CD4-positive, alpha-beta T cell treated with Interleukin-2 at 100 ng/mL for 4 hours (primary cell): ENCODE measurements at regions not wholly inside any gene's neighbourhood (a gene's known extent, or its start where the extent isn't known, plus 50 kb on each side); places are given as distances from the start of the nearest gene placed in this dataset.
"Not testable (repeated sequence)": the region's sequence is repeated elsewhere in the genome, so short reads cannot be mapped to it uniquely, and the experiment has no call there.

ENCODE experiments used
- DNase-seq: peaks from one replicate; pipeline ENCODE4 v3.0.0-alpha.2; 2020; ENCODE audit warnings: low spot score

DNA sequence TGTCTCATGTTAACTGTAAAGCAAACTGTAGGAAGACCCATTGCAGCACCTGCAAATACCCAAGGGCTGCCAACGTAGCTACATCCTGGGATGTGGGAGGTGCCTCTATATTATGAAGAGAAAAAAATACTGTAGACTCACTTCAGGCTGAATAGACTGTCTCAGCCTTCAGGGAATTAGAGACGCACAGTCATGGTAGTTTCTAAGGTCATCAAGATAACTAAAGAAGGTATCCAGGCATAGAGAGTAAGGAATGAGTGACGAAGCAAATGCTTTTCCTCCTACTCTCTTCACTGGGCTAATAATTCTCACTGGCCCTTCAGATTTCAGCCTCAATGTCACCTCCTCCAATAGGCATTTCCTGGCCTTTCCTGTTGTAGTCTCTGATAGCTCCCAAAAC, 121.6 kb upstream of the ECI2 start:
- no peak for DNase-seq

DNA sequence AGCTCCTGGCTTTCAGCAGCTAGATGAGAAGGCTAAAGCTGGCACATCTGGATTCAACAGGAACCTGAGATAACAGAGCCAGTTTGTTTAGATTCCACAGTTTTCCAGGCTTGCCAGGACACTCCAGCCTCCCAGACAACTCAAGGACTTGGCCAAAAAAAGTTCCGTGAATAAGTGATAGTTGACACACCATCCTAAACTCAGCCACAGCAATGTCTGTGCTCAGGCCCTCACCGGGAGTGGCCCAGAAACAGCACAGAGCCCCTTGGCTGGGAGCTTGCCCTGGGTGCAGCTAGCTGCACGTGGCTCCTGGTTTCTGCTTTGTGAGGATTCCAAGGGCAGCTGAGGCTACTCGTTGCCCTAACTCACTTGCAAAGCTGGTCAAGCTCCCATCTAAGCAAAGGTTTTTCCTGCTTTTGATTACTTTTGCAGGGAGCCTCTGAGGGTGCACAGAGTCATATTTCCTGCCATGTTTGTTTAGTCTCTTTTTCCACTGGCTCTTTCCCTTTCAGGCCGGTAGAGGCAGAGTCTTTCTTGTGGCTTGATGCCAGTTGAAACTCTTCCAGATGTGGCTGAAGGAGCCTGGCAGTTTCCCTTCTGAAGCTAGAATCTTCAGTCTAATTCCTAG, 118.3 kb upstream of the ECI2 start:
- DNase-seq = no peak

DNA sequence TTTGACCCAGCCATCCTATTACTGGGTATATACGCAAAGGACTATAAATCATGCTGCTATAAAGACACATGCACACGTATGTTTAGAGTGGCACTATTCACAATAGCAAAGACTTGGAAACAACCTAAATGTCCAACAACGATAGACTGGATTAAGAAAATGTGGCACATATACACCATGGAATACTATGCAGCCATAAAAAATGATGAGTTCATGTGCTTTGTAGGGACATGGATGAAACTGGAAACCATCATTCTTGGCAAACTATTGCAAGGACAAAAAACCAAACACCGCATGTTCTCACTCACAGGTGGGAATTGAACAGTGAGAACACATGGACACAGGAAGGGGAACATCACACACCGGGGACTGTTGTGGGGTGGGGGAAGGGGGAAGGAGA, 117.1 kb upstream of the ECI2 start:
- not testable (repeated sequence) for DNase-seq

DNA sequence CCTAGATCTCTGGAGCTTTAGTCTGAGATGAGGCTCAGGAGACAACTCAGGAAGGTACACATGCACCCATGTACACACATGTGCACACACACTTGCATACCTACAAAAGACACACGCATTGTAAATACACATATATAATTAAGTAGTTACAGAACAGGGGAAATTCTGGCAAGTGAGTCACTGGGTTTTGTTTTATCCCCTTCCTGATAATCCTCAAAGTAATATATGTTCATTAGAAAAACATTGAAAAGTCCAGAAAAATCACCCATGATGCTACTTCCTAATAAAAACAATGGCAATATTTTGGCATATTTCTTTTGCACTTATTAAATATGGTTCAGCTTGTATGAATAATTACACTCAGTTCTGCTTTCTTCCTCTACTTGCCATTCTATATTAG, 115.3 kb upstream of the ECI2 start:
- DNase-seq = no peak

DNA sequence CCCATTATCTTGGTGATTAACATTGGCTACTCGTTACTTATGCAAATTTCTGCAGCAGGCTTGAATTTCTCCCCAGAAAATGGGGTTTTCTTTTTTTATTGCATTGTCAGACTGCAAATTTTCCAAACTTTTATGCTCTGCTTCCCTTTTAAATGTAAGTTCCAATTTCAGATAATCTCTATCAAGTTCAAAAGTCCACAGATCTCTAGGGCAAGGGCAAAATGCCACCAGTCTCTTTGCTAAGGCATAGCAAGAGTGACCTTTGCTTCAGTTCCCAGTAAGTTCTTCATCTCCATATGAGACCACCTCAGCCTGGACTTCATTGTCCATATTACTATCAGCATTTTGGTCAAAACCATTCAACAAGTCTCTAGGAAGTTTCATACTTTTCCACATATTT, 108.5 kb upstream of the ECI2 start:
- DNase-seq = not testable (repeated sequence)

DNA sequence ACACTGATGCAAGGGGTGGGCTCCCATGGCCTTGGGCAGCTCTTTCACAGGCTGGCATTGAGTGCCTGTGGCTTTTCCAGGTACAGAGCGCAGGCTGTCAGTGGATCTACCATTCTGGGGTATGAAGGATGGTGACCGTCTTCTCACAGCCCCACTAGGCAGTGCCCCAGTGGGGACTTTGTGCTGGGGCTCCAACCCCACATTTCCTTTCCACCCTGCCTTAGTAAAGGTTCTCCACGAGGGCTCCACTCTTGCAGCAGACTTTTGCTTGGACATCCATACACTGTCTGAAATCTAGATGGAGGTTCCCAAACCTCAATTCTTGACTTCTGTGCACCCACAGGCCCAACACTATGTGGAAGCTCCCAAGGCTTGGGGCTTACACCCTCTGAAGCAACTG, 107.9 kb upstream of the ECI2 start:
- no peak for DNase-seq

DNA sequence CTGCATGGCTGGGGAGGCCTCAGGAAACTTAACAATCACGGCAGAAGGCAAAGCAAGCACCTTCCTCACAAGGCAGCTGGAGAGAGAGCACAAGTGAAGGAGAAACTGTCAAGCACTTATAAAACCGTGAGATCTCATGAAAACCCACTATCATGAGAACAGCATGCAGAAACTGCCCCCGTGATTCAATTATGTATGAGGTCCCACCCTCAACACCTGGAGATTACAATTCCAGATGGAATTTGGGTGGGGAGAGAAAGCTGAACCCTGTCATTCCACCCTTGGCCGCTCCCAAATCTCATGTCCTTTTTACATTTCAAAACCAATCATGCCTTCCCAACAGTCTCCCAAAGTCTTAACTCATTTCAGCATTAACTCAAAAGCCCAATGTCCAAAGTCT, 107.2 kb upstream of the ECI2 start:
- no peak for DNase-seq

DNA sequence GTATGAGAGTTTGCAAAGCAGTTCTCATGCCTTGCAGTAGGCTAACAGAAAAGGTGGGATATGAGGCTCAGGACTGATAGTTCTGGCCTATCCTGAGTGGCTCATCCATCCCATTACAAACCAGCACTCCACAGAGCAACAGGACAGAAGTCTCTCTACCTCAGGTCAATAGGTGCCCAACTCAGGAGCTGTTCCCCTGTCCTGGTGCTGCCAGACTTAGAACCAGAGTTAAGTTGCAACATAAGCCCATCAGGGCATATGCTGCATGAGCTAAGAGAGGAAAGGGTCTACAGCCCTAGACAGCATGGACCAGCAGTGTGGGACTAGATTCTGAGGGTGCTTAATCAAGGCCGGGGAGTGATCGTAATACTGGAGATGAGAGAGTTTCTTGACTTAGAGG, 104.8 kb upstream of the ECI2 start:
- DNase-seq = no peak

DNA sequence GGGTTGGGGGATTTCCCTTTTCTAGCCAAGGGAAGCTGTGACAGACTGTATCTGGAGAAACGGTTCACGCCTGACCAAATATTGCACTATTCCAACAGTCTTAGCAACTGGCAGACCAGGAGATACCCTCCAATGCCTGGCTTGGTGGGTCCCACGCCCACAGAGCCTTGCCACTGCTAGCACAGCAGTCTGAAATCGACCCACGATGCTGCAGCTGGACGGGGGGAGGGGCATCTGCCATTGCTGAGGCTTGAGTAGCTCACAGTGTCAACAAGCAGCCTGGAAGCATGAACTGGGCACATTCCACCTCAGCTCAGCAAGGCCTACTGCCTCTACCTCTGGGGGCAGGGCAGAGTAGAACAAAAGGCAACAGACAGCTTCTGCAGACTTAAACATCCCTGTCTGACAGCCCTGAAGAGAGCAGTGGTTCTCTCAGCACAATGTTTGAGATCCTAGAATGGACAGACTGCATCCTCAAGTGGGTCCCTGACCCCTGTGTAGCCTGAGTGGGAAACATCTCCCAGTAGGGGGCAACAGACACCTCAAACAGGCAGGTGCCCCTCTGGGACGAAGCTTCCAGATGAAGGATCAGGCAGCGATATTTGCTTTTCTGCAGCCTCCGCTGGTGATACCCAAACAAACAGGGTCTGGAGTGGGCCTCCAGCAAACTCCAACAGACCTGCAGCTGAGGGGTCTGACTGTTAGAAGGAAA, 89.9 kb upstream of the ECI2 start:
- DNase-seq = no peak

DNA sequence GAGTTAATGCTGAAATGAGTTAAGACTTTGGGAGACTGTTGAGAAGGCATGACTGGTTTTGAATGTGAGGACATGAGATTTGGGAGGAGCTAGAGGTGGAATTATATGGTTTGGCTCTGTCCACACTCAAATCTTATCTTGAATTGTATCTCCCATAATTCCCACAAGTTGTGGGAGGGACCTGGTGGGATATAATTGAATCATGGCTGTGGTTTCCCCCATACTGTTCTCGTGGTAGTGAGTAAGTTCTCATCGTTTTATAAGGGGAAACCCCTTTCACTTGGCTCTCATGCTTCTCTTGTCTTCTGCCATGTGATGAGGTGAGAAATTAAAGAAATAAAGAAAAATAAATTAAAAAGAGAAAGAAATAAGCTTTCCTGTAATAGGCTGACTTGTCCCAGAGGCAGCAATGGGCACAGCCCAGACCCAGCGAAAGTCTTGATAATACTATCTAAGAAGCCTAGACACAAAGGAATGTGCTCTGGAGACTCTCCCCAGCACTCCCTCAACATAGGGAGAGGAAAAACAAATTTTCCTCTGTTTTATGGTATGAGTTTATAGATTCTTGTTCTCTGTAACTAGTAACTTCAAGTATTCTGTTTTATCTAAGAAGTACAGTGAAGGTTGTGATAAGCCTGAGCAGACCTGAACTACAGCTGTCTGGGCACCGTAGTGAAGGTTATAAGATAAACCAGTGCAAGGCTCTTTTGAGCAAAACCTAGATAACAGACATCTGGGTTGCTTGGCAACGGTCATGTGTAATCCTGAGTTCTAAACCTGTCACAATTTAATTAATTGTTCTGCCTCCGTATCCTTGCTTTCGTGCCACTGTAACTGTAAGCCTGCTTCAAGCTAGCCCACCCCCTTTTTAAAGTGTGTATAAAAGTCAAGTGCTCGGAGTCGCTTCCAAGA, 88.9 kb upstream of the ECI2 start:
- no peak for DNase-seq

DNA sequence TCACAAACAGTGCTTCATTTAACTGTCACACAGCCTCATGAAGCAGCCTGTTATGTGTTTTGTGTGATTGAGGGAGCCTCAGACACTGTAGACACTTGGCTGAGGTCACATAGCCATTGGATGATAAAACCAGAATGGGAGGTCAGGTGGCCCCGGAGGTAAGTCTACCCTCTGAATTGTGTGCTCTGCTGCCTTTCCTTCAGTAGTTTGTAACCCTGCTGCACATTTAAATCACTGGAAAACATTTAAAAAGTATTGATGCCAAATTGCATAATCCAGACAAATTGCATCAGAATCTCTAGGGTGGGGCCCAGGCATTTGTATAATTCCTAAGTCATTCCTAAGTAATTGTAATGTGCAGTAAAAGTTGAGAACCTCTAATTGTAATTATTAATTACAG, 85.2 kb upstream of the ECI2 start:
- no peak for DNase-seq

DNA sequence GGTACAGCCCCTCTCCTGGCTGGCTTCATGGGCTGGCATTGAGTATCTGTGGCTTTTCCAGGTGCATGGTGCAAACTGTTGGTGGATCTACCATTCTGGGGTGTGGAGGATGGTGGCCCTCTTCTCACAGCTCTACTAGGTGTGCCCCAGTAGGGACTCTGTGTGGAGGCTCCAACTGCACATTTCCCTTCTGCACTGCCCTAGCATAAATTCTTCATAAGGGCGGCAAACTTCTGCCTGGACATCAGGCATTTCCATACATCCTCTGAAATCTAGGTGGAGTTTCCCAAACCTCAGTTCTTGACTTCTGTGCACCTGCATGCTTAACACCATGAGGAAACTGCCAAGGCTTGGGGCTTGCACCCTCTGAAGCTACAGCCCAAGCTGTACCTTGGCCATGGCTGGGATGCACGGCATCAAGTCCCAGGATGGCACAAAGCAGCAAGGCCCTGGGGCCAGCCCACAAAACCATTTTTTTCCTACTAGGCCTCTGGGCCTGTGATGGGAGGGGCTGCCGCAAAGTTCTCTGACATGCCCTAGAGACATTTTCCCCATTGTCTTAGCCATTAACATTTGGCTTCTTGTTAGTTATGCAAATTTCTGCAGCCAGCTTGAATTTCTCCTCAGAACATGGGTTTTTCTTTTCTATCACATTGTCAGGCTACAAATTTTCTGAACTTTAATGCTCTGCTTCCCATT, 83.4 kb upstream of the ECI2 start:
- DNase-seq = not testable (repeated sequence)

DNA sequence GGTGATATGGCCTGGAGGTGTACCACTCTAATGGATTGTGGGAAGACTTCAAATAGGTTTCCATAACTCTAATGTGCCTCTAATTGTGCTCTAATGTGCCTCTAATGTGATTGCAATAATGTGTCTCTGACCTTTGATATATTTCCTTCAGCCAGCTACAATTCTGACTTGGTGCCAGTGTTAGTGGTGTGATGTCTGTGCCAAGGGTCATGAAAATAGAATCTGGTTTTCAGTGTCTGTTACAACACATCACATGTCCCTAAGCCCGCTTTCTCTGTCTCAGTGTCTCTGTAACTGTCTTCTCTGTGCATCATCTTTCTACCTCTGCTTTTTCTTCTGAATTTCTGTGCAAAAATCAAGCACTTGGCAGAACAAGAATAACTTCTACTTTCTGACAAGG, 77.2 kb upstream of the ECI2 start:
- no peak for DNase-seq

DNA sequence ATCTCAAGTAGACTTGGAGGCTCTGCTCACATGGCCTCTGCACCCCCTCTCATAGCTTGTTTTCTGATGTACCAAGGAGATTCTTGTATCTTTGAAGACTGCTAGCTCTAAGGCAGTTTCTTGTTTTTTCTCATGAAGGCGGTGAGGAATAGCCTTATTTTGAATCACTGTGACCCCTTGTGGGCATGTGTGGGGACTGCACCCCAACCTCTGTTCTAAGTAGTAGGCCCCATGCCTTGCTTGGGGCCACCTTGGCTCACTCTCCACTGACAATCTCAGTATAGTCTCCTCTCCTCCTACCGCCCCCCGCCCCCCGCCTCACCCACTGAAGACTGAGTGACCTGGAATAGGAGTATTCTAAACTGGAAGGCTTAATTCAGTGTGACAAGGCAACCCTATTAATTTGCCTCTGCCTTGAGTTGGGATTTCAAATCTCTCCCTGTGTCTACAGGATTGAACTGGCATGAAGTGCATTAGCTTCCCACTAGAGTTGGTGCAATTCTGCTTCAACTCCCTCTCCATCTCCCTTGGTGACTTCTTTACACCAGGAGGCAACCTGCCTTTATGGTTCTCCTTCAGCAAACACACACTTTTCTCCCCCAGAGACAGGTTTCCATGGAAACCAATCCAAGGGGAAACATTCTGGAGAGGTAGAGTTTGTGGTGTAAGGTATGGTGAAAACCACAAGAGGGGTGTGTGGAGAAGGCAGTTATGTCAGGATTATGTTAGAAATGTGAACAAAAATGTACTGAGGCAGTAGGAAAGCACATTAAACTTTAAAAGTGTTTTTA, 75.4 kb upstream of the ECI2 start:
- DNase-seq = peak; percentile 48

DNA sequence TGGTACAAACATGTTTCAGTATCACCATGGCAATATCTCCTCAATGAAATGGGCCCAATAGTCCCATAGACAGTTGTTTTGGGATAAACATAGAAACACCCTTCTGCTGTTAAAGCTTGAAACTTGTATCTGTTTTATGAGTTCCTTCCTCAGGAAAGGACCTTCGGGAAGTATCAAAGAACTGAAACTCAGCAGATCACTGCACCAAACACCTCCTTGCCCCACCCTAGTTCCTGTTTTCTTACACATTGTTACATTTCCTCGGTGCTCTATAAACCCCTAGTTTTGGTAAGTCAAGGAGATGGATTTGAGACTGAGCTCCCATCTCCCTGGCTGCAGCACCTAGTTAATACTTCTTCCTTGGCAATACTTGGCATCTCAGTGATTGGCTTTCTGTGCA, 73.8 kb upstream of the ECI2 start:
- DNase-seq = no peak

DNA sequence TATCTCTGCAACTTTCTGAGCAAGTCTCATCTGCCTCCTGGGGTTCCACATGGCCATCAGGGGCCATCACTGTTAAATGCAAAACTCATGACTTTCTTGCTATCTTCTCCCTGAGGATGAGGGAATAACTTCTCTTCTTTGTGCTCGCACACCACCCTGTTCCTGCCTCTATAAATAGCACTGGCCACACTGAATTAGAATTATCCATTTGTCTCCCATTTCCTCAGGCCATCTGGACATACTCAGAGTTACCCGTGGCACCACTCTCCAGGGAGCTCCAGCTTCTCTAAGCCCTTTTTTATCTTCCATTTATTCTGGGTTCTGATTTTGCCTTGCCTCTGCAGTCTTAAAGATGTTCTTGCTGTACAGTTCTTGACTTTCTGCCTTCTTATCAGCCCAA, 72.8 kb upstream of the ECI2 start:
- no peak for DNase-seq

DNA sequence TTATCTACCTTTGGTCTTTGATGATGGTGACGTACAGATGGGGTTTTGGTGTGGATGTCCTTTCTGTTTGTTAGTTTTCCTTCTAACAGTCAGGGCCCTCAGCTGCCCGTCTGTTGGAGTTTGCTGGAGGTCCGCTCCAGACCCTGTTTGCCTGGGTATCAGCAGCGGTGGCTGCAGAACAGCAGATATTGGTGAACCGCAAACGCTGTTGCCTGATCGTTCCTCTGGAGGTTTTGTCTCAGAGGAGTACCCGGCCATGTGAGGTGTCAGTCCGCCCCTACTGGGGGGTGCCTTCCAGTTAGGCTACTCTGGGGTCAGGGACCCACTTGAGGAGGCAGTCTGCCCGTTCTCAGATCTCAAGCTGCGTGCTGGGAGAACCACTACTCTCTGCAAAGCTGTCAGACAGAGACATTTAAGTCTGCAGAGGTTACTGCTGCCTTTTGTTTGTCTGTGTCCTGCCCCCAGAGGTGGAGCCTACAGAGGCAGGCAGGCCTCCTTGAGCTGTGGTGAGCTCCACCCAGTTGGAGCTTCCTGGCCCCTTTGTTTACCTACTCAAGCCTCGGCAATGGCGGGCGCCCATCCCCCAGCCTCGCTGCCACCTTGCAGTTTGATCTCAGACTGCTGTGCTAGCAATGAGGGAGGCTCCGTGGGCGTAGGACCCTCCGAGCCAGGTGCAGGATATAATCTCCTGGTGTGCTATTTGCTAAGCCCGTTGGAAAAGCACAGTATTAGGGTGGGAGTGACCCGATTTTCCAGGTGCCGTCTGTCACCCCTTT, 68.5 kb upstream of the ECI2 start:
- not testable (repeated sequence) for DNase-seq

DNA sequence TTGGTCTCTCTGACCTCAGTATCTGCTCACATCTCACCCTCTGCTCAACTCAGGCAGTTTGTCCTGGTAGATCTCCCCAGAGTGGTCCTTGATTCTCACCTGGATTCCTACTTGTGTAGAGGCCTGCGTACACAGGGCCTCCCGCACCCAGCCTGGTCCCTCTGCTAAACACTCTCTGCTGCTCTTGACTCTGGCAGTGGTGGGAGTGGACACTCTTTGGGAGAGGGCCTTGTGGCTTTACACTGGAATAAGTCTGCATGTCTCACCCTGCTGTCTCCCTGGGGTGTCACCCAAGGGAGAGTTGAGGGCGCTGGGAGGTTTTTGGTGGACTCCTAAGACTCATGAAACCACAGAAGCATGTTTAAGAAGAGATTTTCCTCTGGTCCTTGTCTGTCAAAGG, 57.3 kb upstream of the ECI2 start:
- no peak for DNase-seq

DNA sequence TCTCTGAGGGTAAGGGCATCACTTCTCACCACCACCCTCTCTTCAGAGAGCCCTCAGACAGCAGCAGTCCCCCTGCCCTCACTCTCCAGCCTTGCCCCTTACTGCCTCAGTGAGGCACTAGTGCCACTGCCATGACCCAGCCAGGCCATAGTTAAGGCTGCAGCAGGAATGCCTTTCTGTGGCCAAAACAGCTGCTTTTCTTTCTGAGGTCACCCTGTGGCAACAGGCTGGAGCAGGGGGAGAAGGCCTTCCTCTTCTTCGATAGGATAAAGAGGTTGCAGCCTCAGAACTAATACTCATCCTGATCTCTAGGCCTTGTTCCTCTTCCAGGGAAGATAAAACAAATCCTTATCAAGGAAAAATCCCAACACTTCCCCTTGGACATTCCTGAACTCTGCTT, 56.8 kb upstream of the ECI2 start:
- no peak for DNase-seq

DNA sequence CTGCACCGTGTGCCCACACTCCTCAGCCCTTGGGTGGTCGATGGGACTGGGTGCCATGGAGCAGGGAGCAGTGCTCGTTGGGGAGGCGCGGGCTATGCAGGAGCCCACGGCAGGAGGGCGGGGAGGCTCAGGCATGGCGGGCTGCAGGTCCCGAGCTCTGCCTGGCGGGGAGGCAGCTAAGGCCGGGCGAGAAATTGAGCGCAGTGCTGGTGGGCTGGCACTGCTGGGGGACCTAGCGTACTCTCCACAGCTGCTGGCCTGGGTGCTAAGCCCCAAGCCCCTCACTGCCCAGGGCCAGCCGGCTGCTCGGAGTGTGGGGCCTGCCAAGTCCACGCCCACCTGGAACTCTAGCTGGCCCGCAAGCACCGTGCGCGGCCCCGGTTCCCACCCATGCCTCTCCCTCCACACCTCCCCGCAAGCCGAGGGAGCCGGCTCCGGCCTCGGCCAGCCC, 55.9 kb upstream of the ECI2 start:
- no peak for DNase-seq

DNA sequence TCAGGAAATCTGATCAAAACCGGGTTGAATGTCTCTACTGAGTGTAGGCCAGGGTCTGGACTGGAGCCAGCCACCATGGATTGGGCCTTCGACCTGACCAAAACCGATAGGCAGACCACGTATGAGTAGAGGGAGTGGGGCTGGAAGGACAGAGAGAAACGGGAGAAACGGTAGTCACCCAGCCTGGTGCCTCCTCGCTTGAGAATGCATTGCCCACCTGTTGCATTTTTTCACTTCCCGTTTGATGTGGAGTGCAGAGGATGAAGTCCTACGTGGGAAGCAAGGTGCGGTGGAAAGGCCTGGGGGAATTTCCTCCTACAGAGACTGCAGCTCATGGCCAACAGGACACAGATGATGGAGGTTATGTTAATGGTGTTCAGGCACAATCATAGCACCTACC, 53.9 kb upstream of the ECI2 start:
- DNase-seq = no peak
